ENCODE measurements at regions not wholly inside any gene's neighbourhood (a gene's known extent, or its start where the extent isn't known, plus 50 kb on each side); places are given as distances from the start of the nearest gene placed in this dataset.

DNA sequence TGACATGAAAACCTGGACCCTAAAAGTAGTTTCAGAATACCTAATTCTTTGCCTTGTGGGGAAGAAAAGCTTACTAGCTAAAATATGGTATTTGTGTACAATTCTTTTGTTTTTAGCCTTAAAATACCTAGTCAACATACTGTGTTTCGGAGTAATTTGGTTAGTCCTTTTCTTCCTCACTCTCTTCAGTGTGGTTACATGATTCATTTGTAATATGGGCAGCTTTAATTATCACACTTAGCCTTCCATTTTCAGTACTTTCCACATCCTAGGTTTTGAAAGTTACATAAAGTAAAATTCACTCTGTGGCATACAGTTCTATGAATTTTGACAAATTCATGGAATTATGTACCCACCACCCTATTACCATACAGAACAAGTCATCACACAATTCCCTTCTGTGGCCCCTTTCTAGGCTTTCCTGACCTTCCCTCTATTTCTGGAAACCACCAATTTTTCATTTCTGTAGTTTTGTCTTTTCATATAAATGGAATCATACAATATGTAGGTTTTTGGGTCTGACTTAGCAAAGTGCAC lies 96.2 kb downstream of the EMX2 start:
- DNase-seq, result no peak

DNA sequence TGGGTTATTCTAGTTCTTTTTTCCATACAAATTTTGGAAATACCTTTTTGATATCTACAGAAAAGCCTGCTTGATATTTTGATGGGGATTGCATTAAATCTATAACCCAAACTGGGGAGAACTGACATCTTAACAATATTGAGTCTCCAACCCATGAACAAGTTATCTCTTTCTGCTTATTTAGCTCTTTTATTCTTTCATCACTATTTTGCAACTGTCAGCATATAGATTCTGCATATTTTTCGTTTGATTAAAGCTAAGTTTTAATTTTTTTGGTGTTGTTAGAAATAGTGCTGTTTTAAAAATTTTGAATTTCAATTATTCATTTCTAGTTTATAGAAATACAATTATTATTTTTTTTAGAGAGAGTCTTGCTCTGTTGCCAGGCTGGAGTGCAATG lies 97.9 kb downstream of the EMX2 start:
- DNase-seq, result no peak

GRCh38 chr10:117646718-117647117 lies 104.2 kb downstream of the EMX2 start:
- no peak for DNase-seq

DNA sequence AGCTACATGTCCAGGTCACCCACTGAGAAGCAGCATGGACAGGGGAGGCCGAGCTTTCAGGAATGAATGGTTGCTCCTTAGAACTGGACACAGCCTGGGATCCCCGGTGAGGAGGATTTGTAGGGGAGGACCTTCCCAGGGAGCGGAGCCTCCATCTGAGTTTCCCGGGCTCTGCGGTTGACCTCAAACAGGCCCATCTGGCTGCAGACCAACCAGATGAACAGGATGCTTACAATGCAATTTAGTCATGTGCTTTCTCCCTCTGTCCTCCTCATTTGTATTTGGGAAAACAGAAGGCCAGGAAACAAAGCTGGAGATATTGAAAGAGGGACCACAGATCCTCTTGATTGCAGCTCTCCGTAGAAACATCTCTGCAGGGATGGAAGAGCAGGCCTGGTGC lies 104.8 kb downstream of the EMX2 start:
- no peak for DNase-seq

GRCh38 chr10:117651121-117651520 lies 108.6 kb downstream of the EMX2 start:
- DNase-seq, result no peak

GRCh38 chr10:117652228-117653169 lies 110.0 kb downstream of the EMX2 start:
- DNase-seq, result no peak

DNA sequence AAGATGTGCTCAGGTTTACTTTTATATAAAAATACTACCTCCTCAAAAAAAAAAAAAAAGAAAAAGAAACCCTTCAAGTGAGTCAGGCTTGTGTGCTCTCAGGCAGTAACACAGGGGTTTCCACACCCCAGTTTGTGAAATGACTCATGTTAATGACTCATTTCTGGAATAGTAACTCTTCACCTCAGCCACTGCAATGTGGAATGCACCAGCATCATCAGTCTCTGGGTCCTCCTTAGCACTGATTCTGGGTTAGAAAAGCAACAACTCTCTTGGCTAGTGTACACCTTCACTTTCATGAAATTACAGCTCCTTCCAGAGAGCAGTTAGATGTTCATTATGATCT lies 110.6 kb downstream of the EMX2 start:
- DNase-seq, result no peak

GRCh38 chr10:117654105-117654504 lies 111.6 kb downstream of the EMX2 start:
- no peak for DNase-seq

- no peak for DNase-seq
Measured at GRCh38 chr10:117656385-117657367, 114.1 kb downstream of the EMX2 start.

DNA sequence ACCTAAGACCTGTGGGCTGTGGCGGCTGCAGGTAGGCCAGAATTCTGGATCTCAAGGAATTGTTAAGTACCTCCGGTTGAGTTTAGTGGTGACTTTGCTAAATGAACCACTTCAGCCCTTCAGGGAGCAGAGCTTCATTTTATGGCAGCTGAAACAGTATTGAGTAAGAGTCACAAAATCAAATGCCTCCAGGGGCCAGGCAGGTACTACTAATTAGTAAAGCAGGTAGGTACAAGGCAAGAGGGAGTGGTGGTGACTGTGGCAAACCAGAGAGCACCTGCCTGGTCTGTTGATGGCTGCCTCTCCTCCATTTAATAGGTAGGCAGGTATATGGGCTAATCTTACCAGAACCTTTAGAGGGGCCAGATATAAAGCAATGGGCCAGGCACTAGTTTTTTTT lies 118.8 kb downstream of the EMX2 start:
- DNase-seq, result no peak

DNA sequence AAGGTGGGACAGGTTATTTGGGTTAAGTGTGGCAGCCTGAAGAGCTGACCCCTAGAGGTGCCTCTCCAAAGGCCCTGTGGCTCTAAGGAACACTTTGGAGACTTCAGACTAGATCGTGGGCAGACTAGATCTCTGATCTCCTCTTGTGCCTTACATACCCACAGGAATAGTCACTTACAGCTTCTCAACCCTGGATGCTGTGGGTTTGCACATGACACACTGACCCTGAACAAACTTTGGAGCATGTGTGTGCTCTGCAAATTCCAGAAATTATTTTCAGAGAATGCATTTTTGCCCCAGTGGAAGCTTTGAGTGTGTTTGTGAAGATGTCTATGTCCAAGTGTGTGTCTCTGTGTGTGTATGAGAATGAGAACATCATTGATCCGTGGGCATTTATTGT lies 119.6 kb downstream of the EMX2 start:
- DNase-seq, result no peak

GRCh38 chr10:117662751-117663540 lies 120.4 kb downstream of the EMX2 start:
- DNase-seq, result no peak

GRCh38 chr10:117663750-117664149 lies 121.2 kb downstream of the EMX2 start:
- no peak for DNase-seq

- DNase-seq, result no peak
Measured at GRCh38 chr10:117664288-117664687, 121.7 kb downstream of the EMX2 start.

DNA sequence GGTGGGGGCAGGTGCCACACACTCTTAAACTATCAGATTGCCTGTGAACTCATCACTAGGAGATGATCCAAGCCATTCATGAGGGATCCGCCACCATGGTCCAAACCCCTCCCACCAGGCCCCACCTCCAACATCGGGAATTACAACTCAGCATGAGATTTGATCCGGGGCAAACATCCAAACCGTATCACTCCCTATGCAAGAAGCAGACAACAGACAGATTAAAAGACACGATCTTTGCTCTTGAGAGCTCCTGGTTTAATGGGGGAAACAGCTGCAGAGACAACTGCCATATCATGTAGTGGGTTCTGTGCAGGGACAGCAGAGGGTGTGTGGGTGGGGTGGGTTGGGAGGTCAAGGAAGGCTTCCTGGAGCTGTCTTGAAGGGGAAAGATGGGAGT lies 123.6 kb downstream of the EMX2 start:
- DNase-seq, result no peak

DNA sequence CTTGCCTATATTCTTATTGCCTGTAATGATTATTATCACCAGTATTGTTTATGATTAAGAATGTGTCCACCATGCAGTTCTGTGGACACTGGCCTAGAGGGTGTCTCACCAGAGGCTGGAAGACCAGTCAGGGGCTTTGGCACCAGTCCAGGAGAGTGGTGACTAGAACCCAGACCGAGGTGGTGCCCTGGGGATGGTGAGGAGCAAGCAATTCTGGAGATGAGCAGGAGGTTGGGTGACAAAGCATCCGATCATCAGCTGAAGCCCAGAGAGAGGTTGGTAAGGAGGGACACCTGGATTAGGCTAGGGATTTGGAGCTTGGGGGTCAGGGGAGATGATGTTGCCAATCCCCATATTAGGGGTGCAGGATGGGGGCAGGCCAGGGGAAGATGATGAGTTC lies 124.4 kb downstream of the EMX2 start:
- no peak for DNase-seq

DNA sequence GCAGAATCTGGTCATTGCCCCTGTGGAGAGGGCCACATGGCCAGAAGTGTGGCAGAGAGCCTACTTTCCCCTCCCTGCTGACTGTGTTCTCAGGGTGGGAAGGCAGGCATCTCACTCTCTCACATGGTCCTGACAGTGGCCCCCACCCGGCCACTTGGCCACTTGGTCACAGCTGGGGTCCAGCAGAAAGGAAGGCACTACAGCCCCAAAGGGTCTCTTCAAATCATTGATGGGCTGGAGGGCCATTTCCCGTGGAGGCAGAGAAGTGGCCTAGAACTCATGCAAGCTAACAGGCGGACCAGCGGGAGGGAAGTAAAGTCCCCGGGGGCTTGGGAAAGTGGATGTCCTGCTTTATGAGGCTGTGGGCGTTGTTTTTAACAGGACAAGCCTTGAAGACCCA lies 125.3 kb downstream of the EMX2 start:
- DNase-seq, result no peak

GRCh38 chr10:117668327-117669008 lies 125.9 kb downstream of the EMX2 start:
- DNase-seq, result no peak

GRCh38 chr10:117669122-117669521 lies 126.6 kb downstream of the EMX2 start:
- no peak for DNase-seq

GRCh38 chr10:117670116-117670904 lies 127.8 kb downstream of the EMX2 start:
- DNase-seq, result no peak

All from retina (tissue), 1 donor.